PFSK-1 (cell line): ENCODE measurements at regions not wholly inside any gene's neighbourhood (a gene's known extent, or its start where the extent isn't known, plus 50 kb on each side); places are given as distances from the start of the nearest gene placed in this dataset.

Experiments used
- POLR2AphosphoS5 ChIP-seq: IDR thresholded peaks from 2 replicates; pipeline ENCODE4 v1.6.1; 2012; ENCODE audit warnings: low read depth, mild to moderate bottlenecking, control low read depth, low read length, moderate library complexity
- SIN3A ChIP-seq: IDR thresholded peaks from 2 replicates; pipeline ENCODE4 v1.6.1; 2012; ENCODE audit warnings: mild to moderate bottlenecking, low read length, moderate library complexity, borderline replicate concordance; ENCODE audit not compliant: insufficient read depth
- TF ChIP-seq, protein P1 (sequence below), 2 experiments: IDR thresholded peaks; 2 replicates each; pipeline versions ENCODE4 v1.6.1 to v1.8.0; 2011 to 2012; ENCODE audit warnings: low read depth in 2 of 2, low read length in 2 of 2, control low read depth in 1 of 2, inconsistent platforms in 1 of 2, mild to moderate bottlenecking in 1 of 2, moderate library complexity in 1 of 2; ENCODE audit not compliant: insufficient read depth in 1 of 2

DNA sequence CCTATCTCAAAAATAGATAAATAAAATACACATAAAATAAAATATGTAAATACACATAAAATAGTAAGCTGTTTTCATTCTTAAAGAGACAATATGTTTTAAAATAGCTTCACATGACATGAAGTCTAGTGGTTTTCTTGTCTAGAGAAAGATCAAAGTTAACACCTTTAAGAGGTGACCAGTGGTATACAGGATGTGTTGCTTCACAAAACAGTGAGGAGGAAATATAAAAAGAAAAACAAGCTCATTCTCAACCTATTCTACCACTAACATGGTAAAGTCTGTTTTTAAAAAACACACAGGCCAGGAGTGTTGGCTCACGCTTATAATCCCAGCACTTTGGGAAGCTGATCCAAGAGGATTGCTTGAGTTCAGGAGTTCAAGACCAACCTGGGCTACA, 433.5 kb upstream of the HSFY2 start:
- TF ChIP-seq POLR2AphosphoS5 (no peak), SIN3A (no peak)
- TF ChIP-seq, protein P1, sequence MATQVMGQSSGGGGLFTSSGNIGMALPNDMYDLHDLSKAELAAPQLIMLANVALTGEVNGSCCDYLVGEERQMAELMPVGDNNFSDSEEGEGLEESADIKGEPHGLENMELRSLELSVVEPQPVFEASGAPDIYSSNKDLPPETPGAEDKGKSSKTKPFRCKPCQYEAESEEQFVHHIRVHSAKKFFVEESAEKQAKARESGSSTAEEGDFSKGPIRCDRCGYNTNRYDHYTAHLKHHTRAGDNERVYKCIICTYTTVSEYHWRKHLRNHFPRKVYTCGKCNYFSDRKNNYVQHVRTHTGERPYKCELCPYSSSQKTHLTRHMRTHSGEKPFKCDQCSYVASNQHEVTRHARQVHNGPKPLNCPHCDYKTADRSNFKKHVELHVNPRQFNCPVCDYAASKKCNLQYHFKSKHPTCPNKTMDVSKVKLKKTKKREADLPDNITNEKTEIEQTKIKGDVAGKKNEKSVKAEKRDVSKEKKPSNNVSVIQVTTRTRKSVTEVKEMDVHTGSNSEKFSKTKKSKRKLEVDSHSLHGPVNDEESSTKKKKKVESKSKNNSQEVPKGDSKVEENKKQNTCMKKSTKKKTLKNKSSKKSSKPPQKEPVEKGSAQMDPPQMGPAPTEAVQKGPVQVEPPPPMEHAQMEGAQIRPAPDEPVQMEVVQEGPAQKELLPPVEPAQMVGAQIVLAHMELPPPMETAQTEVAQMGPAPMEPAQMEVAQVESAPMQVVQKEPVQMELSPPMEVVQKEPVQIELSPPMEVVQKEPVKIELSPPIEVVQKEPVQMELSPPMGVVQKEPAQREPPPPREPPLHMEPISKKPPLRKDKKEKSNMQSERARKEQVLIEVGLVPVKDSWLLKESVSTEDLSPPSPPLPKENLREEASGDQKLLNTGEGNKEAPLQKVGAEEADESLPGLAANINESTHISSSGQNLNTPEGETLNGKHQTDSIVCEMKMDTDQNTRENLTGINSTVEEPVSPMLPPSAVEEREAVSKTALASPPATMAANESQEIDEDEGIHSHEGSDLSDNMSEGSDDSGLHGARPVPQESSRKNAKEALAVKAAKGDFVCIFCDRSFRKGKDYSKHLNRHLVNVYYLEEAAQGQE (IDR thresholded peaks at IDR 0.05; ENCODE audit: insufficient read depth in 1 of 2, low read depth in 2 of 2, low read length in 2 of 2) = no peak
